OCI-M1 (cell line): ENCODE measurements at regions not wholly inside any gene's neighbourhood (a gene's known extent, or its start where the extent isn't known, plus 50 kb on each side); places are given as distances from the start of the nearest gene placed in this dataset.
A peak's percentile ranks its signal among the peaks of the same experiment; 100 is the strongest.

Experiments
- DNase-seq: peaks from one replicate; lab custom pipeline; 2025; lab: John Stamatoyannopoulos, UW

- DNase-seq, result no peak
Observed at GRCh38 chr2:56613920-56614319, 430.1 kb downstream of the CCDC85A start.

GRCh38 chr2:56615760-56616159 lies 432.0 kb downstream of the CCDC85A start:
- DNase-seq, result no peak

GRCh38 chr2:56624181-56624580 lies 440.4 kb downstream of the CCDC85A start:
- DNase-seq, result no peak

- DNase-seq, result no peak
Observed at GRCh38 chr2:56626927-56627326, 443.1 kb downstream of the CCDC85A start.

- DNase-seq, result no peak
Observed at GRCh38 chr2:56630286-56630685, 446.5 kb downstream of the CCDC85A start.

- DNase-seq, result peak; percentile 13
Observed at GRCh38 chr2:56647997-56648396, 464.2 kb downstream of the CCDC85A start.

GRCh38 chr2:56648802-56649201 lies 465.0 kb downstream of the CCDC85A start:
- no peak for DNase-seq

GRCh38 chr2:56654936-56655335 lies 471.1 kb downstream of the CCDC85A start:
- no peak for DNase-seq

- no peak for DNase-seq
Observed at GRCh38 chr2:56656826-56657225, 473.0 kb downstream of the CCDC85A start.

- DNase-seq, result no peak
Observed at GRCh38 chr2:56666777-56667176, 483.0 kb downstream of the CCDC85A start.

GRCh38 chr2:56671973-56672569 lies 488.3 kb downstream of the CCDC85A start:
- DNase-seq, result peak; percentile 3

GRCh38 chr2:56674084-56674483 lies 490.3 kb downstream of the CCDC85A start:
- DNase-seq, result no peak

GRCh38 chr2:56676966-56677365 lies 493.2 kb downstream of the CCDC85A start:
- no peak for DNase-seq

- no peak for DNase-seq
Observed at GRCh38 chr2:56680971-56681631, 497.3 kb downstream of the CCDC85A start.

GRCh38 chr2:56681659-56682396 lies 498.0 kb downstream of the CCDC85A start:
- no peak for DNase-seq

- no peak for DNase-seq
Observed at GRCh38 chr2:56682397-56682760, 498.6 kb downstream of the CCDC85A start.

GRCh38 chr2:56684327-56684726 lies 500.5 kb downstream of the CCDC85A start:
- DNase-seq, result no peak

- DNase-seq, result no peak
Observed at GRCh38 chr2:56685205-56685604, 501.4 kb downstream of the CCDC85A start.

GRCh38 chr2:56687169-56687568 lies 503.4 kb downstream of the CCDC85A start:
- DNase-seq, result no peak

- no peak for DNase-seq
Observed at GRCh38 chr2:56688661-56689060, 504.9 kb downstream of the CCDC85A start.

- no peak for DNase-seq
Observed at GRCh38 chr2:56693501-56693900, 509.7 kb downstream of the CCDC85A start.

- no peak for DNase-seq
Observed at GRCh38 chr2:56703001-56703400, 519.2 kb downstream of the CCDC85A start.

GRCh38 chr2:56705713-56706112 lies 521.9 kb downstream of the CCDC85A start:
- DNase-seq, result no peak
